ENCODE measurements at regions not wholly inside any gene's neighbourhood (a gene's known extent, or its start where the extent isn't known, plus 50 kb on each side); places are given as distances from the start of the nearest gene placed in this dataset.

GRCh38 chr1:193763266-193763665, 576.9 kb upstream of the B3GALT2 start:
- Histone ChIP-seq H3K9me3 (ENCODE audit: control insufficient read depth, low read length) (no peaks in the 10 kb centered on the region), H3K4me1 (ENCODE audit: control insufficient read depth, insufficient read depth, low read length, poor library complexity, severe bottlenecking) (no peaks in the 10 kb centered on the region), H3K36me3 (ENCODE audit: control insufficient read depth, insufficient read depth, low read length) (no peaks in the 10 kb centered on the region), H3K27me3 (replicated peaks; ENCODE audit: control insufficient read depth, insufficient read depth, low read length, poor library complexity, severe bottlenecking) (no peaks in the 10 kb centered on the region), H3K27ac (ENCODE audit: insufficient read depth, low read length, poor library complexity, severe bottlenecking) (no peak overlapping the region), H3K4me3 (ENCODE audit: insufficient read depth, low read depth, low read length, poor library complexity, severe bottlenecking) (no peak overlapping the region)
- no peak for DNase-seq

- H3K27me3 ChIP-seq (replicated peaks; ENCODE audit: control insufficient read depth, insufficient read depth, low read length, poor library complexity, severe bottlenecking) = no peaks in the 10 kb centered on the region
- no peak overlapping the region for H3K4me3 ChIP-seq (ENCODE audit: insufficient read depth, low read depth, low read length, poor library complexity, severe bottlenecking)
- no peaks in the 10 kb centered on the region for H3K36me3 ChIP-seq (ENCODE audit: control insufficient read depth, insufficient read depth, low read length)
- no peaks in the 10 kb centered on the region for H3K9me3 ChIP-seq (ENCODE audit: control insufficient read depth, low read length)
- no peak for DNase-seq
- no peaks in the 10 kb centered on the region for H3K4me1 ChIP-seq (ENCODE audit: control insufficient read depth, insufficient read depth, low read length, poor library complexity, severe bottlenecking)
- no peak overlapping the region for H3K27ac ChIP-seq (ENCODE audit: insufficient read depth, low read length, poor library complexity, severe bottlenecking)
These were observed 575.8 kb upstream of the B3GALT2 start for GRCh38 chr1:193762236-193762635.

GRCh38 chr1:193755441-193755840, 569.0 kb upstream of the B3GALT2 start:
- H3K4me3 ChIP-seq (ENCODE audit: insufficient read depth, low read depth, low read length, poor library complexity, severe bottlenecking) = no peak overlapping the region
- no peaks in the 10 kb centered on the region for H3K36me3 ChIP-seq (ENCODE audit: control insufficient read depth, insufficient read depth, low read length)
- no peak overlapping the region for H3K27ac ChIP-seq (ENCODE audit: insufficient read depth, low read length, poor library complexity, severe bottlenecking)
- no peaks in the 10 kb centered on the region for H3K4me1 ChIP-seq (ENCODE audit: control insufficient read depth, insufficient read depth, low read length, poor library complexity, severe bottlenecking)
- H3K27me3 ChIP-seq (replicated peaks; ENCODE audit: control insufficient read depth, insufficient read depth, low read length, poor library complexity, severe bottlenecking) = no peaks in the 10 kb centered on the region
- H3K9me3 ChIP-seq (ENCODE audit: control insufficient read depth, low read length) = no peaks in the 10 kb centered on the region
- DNase-seq = no peak

DNA sequence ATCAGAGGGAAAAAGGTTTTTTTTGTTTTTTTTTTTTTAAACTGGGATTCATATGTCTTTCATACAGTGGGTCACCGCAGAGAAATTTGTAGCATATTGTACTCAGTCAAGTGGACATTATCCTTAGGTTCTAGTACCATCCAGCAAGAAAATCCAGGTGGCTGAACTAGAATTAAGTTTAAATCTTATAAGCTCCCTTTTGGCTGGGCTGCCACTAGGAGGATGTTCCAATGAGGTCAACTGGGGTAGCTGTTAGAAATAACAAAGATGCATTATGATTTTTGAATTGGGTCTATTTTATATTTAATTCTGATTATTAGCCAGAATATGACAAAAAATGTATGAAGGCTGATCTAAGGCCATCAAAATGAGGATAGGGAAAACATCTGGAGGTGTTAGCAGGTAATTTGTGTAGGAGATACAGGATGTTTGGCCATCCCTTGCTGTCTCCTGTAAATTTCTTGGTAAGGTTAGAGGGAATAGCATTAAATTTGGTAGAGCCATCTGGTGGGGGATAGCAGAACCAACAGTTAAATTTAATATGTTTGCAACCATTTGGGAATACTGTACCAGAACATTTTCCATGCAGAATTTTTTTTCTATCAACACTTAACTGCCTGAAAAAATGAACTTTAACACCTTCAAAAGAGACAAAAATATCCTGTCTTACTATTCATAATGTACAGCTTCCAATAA, 568.5 kb upstream of the B3GALT2 start:
- no peak for DNase-seq
- H3K4me1 ChIP-seq (ENCODE audit: control insufficient read depth, insufficient read depth, low read length, poor library complexity, severe bottlenecking) = no peaks in the 10 kb centered on the region
- H3K9me3 ChIP-seq (ENCODE audit: control insufficient read depth, low read length) = no peaks in the 10 kb centered on the region
- no peak overlapping the region for H3K4me3 ChIP-seq (ENCODE audit: insufficient read depth, low read depth, low read length, poor library complexity, severe bottlenecking)
- no peaks in the 10 kb centered on the region for H3K36me3 ChIP-seq (ENCODE audit: control insufficient read depth, insufficient read depth, low read length)
- H3K27me3 ChIP-seq (replicated peaks; ENCODE audit: control insufficient read depth, insufficient read depth, low read length, poor library complexity, severe bottlenecking) = no peaks in the 10 kb centered on the region
- no peak overlapping the region for H3K27ac ChIP-seq (ENCODE audit: insufficient read depth, low read length, poor library complexity, severe bottlenecking)

DNA sequence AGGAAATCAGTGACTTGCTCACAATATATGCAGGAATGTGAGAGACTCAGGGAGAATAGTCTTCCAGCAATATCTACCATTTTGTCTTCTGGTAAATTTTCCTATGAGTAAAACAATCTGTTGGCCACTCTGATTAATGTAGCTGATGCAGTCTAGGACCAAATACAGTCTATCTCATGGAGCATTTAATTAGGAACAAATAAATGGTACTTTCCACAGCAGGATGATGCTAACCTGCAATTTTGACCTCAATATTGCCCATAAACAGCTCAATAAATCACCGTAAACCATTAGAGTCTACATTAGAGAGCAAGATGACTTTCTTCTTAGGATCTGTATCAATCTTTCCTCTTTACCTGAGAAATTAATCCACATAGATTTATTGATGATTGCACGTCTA, 567.7 kb upstream of the B3GALT2 start:
- no peaks in the 10 kb centered on the region for H3K4me1 ChIP-seq (ENCODE audit: control insufficient read depth, insufficient read depth, low read length, poor library complexity, severe bottlenecking)
- no peak overlapping the region for H3K27ac ChIP-seq (ENCODE audit: insufficient read depth, low read length, poor library complexity, severe bottlenecking)
- no peaks in the 10 kb centered on the region for H3K27me3 ChIP-seq (replicated peaks; ENCODE audit: control insufficient read depth, insufficient read depth, low read length, poor library complexity, severe bottlenecking)
- H3K4me3 ChIP-seq (ENCODE audit: insufficient read depth, low read depth, low read length, poor library complexity, severe bottlenecking) = no peak overlapping the region
- DNase-seq = no peak
- no peaks in the 10 kb centered on the region for H3K9me3 ChIP-seq (ENCODE audit: control insufficient read depth, low read length)
- H3K36me3 ChIP-seq (ENCODE audit: control insufficient read depth, insufficient read depth, low read length) = no peaks in the 10 kb centered on the region

DNA sequence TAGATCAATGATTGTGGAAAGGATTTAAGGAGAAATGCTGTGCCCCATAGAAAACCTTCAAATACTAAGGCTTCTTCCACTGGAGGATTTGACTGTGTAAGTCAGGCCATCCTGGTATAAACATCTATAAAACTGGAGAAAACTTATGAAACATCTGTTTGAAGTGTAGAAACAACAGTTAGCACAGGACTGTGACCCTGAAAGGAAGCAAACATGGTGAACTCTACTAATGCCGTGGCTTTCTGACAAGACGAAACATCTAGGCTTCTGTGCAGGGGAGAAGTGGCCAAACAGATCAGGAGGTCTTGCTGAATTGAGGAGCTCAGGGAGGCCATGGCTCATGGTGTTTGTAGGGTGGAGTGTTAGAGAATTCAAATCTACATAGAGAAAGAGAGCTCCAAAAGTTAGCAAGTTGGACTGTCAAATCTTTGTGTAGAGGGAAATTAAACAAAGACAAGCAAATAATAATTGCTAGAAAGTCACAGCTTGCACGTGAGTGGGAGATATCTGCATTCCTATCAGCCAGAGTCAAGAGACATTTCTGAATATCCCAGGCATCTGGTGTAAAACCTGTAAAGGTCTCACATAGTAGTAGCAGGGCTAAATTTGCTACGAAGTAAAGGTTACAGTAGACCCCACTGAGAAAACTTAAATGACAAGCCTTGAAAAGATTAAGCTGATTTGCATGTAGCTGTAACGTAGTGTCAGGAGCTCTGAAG, 566.8 kb upstream of the B3GALT2 start:
- Histone ChIP-seq H3K27me3 (replicated peaks; ENCODE audit: control insufficient read depth, insufficient read depth, low read length, poor library complexity, severe bottlenecking) (no peaks in the 10 kb centered on the region), H3K4me3 (ENCODE audit: insufficient read depth, low read depth, low read length, poor library complexity, severe bottlenecking) (no peak overlapping the region), H3K9me3 (ENCODE audit: control insufficient read depth, low read length) (no peaks in the 10 kb centered on the region), H3K4me1 (ENCODE audit: control insufficient read depth, insufficient read depth, low read length, poor library complexity, severe bottlenecking) (no peaks in the 10 kb centered on the region), H3K36me3 (ENCODE audit: control insufficient read depth, insufficient read depth, low read length) (no peaks in the 10 kb centered on the region), H3K27ac (ENCODE audit: insufficient read depth, low read length, poor library complexity, severe bottlenecking) (no peak overlapping the region)
- no peak for DNase-seq

GRCh38 chr1:193749868-193750267, 563.5 kb upstream of the B3GALT2 start:
- H3K4me3 ChIP-seq (ENCODE audit: insufficient read depth, low read depth, low read length, poor library complexity, severe bottlenecking) = no peak overlapping the region
- no peaks in the 10 kb centered on the region for H3K4me1 ChIP-seq (ENCODE audit: control insufficient read depth, insufficient read depth, low read length, poor library complexity, severe bottlenecking)
- H3K27me3 ChIP-seq (replicated peaks; ENCODE audit: control insufficient read depth, insufficient read depth, low read length, poor library complexity, severe bottlenecking) = no peaks in the 10 kb centered on the region
- no peak overlapping the region for H3K27ac ChIP-seq (ENCODE audit: insufficient read depth, low read length, poor library complexity, severe bottlenecking)
- H3K9me3 ChIP-seq (ENCODE audit: control insufficient read depth, low read length) = no peaks in the 10 kb centered on the region
- DNase-seq = no peak
- H3K36me3 ChIP-seq (ENCODE audit: control insufficient read depth, insufficient read depth, low read length) = no peaks in the 10 kb centered on the region

DNA sequence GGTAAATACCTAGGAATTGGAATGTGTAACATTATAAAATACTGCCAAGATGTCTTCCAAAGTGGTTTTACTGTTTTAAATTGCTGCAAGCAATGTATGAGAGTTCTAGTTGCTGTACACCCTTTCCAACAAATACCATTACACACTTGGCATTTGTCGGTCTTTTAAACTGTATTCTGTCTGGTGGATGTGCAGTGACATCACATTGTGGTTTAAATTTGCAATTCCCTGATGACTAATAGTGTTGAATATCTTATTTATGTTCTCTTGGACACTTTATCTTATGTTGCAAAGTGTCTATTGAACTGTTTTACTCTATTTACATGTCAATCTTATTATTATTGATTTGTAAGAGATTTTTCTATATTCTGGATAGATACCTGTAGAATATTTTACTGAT, 561.2 kb upstream of the B3GALT2 start:
- Histone ChIP-seq H3K36me3 (ENCODE audit: control insufficient read depth, insufficient read depth, low read length) (no peaks in the 10 kb centered on the region), H3K4me3 (ENCODE audit: insufficient read depth, low read depth, low read length, poor library complexity, severe bottlenecking) (no peak overlapping the region), H3K9me3 (ENCODE audit: control insufficient read depth, low read length) (no peaks in the 10 kb centered on the region), H3K27ac (ENCODE audit: insufficient read depth, low read length, poor library complexity, severe bottlenecking) (no peak overlapping the region), H3K27me3 (replicated peaks; ENCODE audit: control insufficient read depth, insufficient read depth, low read length, poor library complexity, severe bottlenecking) (no peaks in the 10 kb centered on the region), H3K4me1 (ENCODE audit: control insufficient read depth, insufficient read depth, low read length, poor library complexity, severe bottlenecking) (no peaks in the 10 kb centered on the region)
- DNase-seq = no peak

DNA sequence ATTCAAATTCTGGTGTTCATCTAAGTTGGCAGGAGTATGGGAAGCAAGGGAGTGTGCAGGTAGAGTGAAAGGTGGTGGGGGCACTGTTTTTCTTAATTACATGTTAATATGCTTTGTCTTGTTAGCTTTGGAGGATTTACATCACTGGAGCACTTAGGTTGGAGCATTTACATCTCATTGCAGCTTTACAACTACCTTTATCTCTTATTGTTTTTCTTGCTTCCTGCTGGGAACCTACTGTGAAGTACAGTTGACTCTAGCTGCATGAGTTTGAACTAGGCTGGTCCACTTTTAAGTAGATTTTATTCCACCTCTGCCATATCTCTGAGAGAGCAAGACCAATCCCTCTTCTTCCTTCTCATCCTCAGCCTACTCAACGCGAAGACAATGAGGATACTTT, 554.8 kb upstream of the B3GALT2 start:
- DNase-seq = no peak
- Histone ChIP-seq H3K27me3 (replicated peaks; ENCODE audit: control insufficient read depth, insufficient read depth, low read length, poor library complexity, severe bottlenecking) (no peaks in the 10 kb centered on the region), H3K9me3 (ENCODE audit: control insufficient read depth, low read length) (no peaks in the 10 kb centered on the region), H3K27ac (ENCODE audit: insufficient read depth, low read length, poor library complexity, severe bottlenecking) (no peak overlapping the region), H3K4me3 (ENCODE audit: insufficient read depth, low read depth, low read length, poor library complexity, severe bottlenecking) (no peak overlapping the region), H3K4me1 (ENCODE audit: control insufficient read depth, insufficient read depth, low read length, poor library complexity, severe bottlenecking) (no peaks in the 10 kb centered on the region), H3K36me3 (ENCODE audit: control insufficient read depth, insufficient read depth, low read length) (no peaks in the 10 kb centered on the region)

- H3K36me3 ChIP-seq (ENCODE audit: control insufficient read depth, insufficient read depth, low read length) = no peaks in the 10 kb centered on the region
- H3K4me3 ChIP-seq (ENCODE audit: insufficient read depth, low read depth, low read length, poor library complexity, severe bottlenecking) = no peak overlapping the region
- no peak overlapping the region for H3K27ac ChIP-seq (ENCODE audit: insufficient read depth, low read length, poor library complexity, severe bottlenecking)
- H3K4me1 ChIP-seq (ENCODE audit: control insufficient read depth, insufficient read depth, low read length, poor library complexity, severe bottlenecking) = no peaks in the 10 kb centered on the region
- DNase-seq = no peak
- H3K27me3 ChIP-seq (replicated peaks; ENCODE audit: control insufficient read depth, insufficient read depth, low read length, poor library complexity, severe bottlenecking) = no peaks in the 10 kb centered on the region
- no peaks in the 10 kb centered on the region for H3K9me3 ChIP-seq (ENCODE audit: control insufficient read depth, low read length)
These were observed 554.3 kb upstream of the B3GALT2 start for GRCh38 chr1:193740762-193741161.
